AG09319 (cell line): ENCODE measurements at regions not wholly inside any gene's neighbourhood (a gene's known extent, or its start where the extent isn't known, plus 50 kb on each side); places are given as distances from the start of the nearest gene placed in this dataset.

Source experiments
- DNase-seq: peaks from one replicate; pipeline ENCODE4 v3.0.0-alpha.2; 2010; ENCODE audit warnings: low read depth; ENCODE audit errors: extremely low read depth
- CTCF ChIP-seq: IDR thresholded peaks from 2 replicates; pipeline ENCODE4 v1.5.1; 2011; ENCODE audit warnings: low read depth, mild to moderate bottlenecking, inconsistent platforms, low read length, moderate library complexity

GRCh38 chr1:14506471-14507255 is 91.8 kb upstream of the KAZN start:
- TF ChIP-seq CTCF = no peak
- DNase-seq = no peak

DNA sequence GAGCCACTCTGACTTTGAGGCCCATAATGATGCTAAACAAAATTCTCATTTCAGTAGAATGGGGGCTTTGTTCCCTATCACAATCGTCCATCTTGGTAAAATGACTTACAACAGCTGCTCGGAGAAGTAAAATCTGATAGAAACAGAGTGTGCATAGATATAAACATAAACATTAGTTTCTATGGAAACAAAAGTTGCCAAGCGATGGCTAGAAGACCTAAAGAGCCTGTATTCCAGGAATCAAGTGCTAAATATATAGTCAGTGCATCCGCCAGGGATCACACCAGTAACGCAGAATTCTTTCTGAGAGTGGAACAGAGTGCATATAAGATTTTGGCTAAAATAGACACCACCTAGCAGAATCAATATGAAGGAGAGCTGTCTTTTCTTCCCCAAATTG is 91.2 kb upstream of the KAZN start:
- no peak for DNase-seq
- TF ChIP-seq CTCF = no peak

- TF ChIP-seq CTCF = no peak
- no peak for DNase-seq
Observed at GRCh38 chr1:14508613-14509012, 89.9 kb upstream of the KAZN start.

GRCh38 chr1:14511166-14511680 is 87.3 kb upstream of the KAZN start:
- no peak for TF ChIP-seq CTCF
- no peak for DNase-seq

DNA sequence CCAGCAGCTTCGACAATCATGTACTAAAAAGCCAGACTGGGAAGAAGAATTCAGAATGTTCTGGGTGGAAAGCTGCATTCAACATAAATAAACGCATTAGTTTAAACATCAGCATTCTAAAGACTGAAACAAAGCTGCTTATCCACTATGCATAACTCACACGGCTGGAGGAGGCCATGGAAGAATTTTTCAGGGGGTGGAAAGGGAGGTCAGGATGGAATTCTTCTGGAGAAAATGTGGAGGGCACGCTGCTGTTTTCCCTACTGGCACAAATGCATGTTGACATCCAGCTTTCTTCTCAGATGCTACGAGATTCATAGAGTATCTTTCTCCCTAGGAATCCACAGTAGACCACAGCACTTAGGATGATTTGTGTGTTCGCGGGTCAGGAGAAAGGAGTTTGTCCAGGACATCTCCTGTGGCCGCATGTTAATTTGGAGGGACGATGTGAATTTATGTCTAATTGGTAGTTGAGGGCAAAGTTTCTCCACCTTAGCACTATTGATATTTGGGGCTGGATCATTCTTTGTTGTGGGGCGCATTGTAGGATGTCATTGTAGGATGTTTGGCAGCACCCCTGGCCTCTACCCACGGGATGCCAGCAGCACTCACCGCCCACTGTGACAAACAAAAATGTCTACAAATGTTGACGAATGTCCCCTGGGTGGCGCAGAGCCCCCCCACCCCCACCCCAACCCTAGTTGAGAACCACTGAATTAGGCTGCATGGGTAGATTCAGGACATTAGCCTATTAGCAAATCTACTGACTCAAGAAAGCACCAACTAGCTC is 86.5 kb upstream of the KAZN start:
- DNase-seq = no peak
- TF ChIP-seq CTCF = no peak

DNA sequence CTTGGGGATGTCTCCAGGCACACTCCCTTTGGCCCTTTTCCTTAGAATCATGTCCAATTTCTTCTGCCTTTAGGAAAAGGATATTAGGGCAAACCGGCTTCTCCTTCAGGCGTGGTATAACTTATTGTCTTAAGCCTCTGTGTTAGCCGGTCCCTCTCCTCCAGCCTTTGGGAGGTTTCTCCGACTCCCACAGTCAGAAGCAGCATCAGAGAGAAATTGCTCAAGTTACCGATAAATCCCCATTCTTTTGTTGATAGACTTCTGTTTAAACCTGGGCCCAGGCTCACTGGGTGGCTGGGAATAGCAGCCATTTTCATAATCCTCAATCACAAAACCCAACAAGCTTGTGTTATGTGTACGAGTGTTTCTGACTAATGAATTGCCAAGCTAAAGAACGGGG is 85.4 kb upstream of the KAZN start:
- DNase-seq = no peak
- TF ChIP-seq CTCF = no peak

DNA sequence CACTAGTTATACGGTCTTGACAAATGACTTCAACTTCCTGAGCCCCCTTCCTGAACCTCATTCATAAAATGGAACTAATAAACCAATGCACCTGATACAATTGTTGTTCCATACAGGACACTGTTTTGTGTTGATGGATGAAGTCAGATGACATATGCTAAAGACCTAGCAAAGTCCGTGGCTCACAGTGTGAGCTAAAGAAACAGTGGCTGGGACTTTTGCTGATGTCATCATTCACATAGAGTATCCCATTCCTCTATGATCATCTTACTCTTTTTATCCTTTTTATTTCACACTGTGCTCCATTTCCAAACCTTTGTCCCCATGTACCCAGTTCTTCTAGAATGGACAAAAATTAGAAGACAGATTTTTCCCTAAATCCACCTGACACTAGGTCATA is 83.7 kb upstream of the KAZN start:
- no peak for DNase-seq
- TF ChIP-seq CTCF = no peak
